HepG2 (cell line): ENCODE measurements at regions not wholly inside any gene's neighbourhood (a gene's known extent, or its start where the extent isn't known, plus 50 kb on each side); places are given as distances from the start of the nearest gene placed in this dataset.

Source experiments
- ATAC-seq: fragments of 200-7000 bp; cut with Tn5 transposase; 3 replicates; pipeline ENCODE4 v1.9.1; 2020; ENCODE audit warnings: mild to moderate bottlenecking, moderate library complexity
- BruUV-seq: library from RNA; stranded (reverse); fragments of 400-500 nt; replicated peaks from 2 replicates; lab custom pipeline; 2021; lab: Mats Ljungman, UMichigan
- CTCF ChIA-PET: fragments of 300-600 bp; formaldehyde crosslinking; extraction: SDS; loops from one replicate; lab custom pipeline; 2021; ENCODE audit warnings: low total read pairs, inconsistent platforms, low intra/inter-chr PET ratio; lab: Yijun Ruan, JAX
- POLR2A ChIA-PET: fragments of 350-600 bp; sonication (Branson Sonifier 250); formaldehyde crosslinking; loops from one replicate; lab custom pipeline; 2020; ENCODE audit warnings: antibody characterized with exemption, inconsistent platforms; lab: Yijun Ruan, JAX
- DNase-seq: peaks from one replicate; pipeline ENCODE4 v3.0.0-alpha.2; 2015; ENCODE audit warnings: low spot score
- FAIRE-seq: peaks from 3 replicates; lab custom pipeline; 2011; peaks lifted over from hg19 to GRCh38; lab: Jason Lieb, UNC
- H2AFZ ChIP-seq: one replicate; pipeline ENCODE4 v1.6.1; 2011; ENCODE audit warnings: low read length, inconsistent platforms
- H3K27ac ChIP-seq: fragments of 300-600 bp; 3 replicates; pipeline ENCODE4 v1.8.0; 2011; ENCODE audit warnings: mixed run types, mild to moderate bottlenecking, mixed read lengths, low read length, inconsistent platforms; ENCODE audit not compliant: insufficient read depth; ENCODE audit errors: extremely low read length
- H3K27me3 ChIP-seq, 2 experiments: fragments of 200-600 bp in 1 of 2; 2 replicates in 1 of 2; 3 replicates in 1 of 2; pipeline versions ENCODE4 v1.6.0 to v1.8.0; 2011; ENCODE audit warnings: low read length in 2 of 2, mild to moderate bottlenecking in 2 of 2, moderate library complexity in 2 of 2, inconsistent platforms in 1 of 2; ENCODE audit not compliant: insufficient read depth in 2 of 2, control insufficient read depth in 1 of 2
- H3K36me3 ChIP-seq, 2 experiments: fragments of 200-600 bp in 1 of 2; replicated peaks in 1 of 2; 2 replicates in 1 of 2; 3 replicates in 1 of 2; pipeline versions ENCODE4 v1.5.1 to v1.8.0; 2011; ENCODE audit warnings: low read length in 2 of 2, inconsistent platforms in 1 of 2; ENCODE audit not compliant: insufficient read depth in 2 of 2, control insufficient read depth in 1 of 2
- H3K4me1 ChIP-seq: 2 replicates; pipeline ENCODE4 v1.5.1; 2012; ENCODE audit warnings: low read length, inconsistent platforms; ENCODE audit not compliant: insufficient read depth
- H3K4me2 ChIP-seq: 2 replicates; pipeline ENCODE4 v1.6.0; 2011; ENCODE audit warnings: low read depth, low read length, inconsistent platforms
- H3K4me3 ChIP-seq, 3 experiments: fragments of 200-600 bp in 1 of 3; sonication (generic), shearing (Covaris generic) in 1 of 3; replicated peaks in 1 of 3; 2 replicates each; pipeline ENCODE4 v1.5.1; 2011 to 2016; ENCODE audit warnings: low read length in 3 of 3, inconsistent platforms in 2 of 3, low read depth in 2 of 3, mild to moderate bottlenecking in 2 of 3, control low read depth in 1 of 3, mixed read lengths in 1 of 3; ENCODE audit not compliant: insufficient read depth in 1 of 3
- H3K79me2 ChIP-seq: one replicate; pipeline ENCODE4 v1.6.1; 2011; ENCODE audit warnings: low read length, inconsistent platforms; ENCODE audit not compliant: insufficient read depth
- H3K9ac ChIP-seq: 2 replicates; pipeline ENCODE4 v1.6.0; 2011; ENCODE audit warnings: mild to moderate bottlenecking, low read depth, low read length, inconsistent platforms; ENCODE audit not compliant: insufficient read depth
- H3K9me3 ChIP-seq: 2 replicates; pipeline ENCODE4 v1.5.1; 2012; ENCODE audit warnings: mild to moderate bottlenecking, low read length
- H4K20me1 ChIP-seq: 2 replicates; pipeline ENCODE4 v1.6.0; 2011; ENCODE audit warnings: inconsistent platforms, mild to moderate bottlenecking, low read length, moderate library complexity; ENCODE audit not compliant: insufficient read depth
- CC2D1A ChIP-seq: sonication (generic); formaldehyde crosslinking; IDR thresholded peaks from 2 replicates; pipeline ENCODE4 v1.8.1; 2023; ENCODE audit warnings: mild to moderate bottlenecking, missing genetic modification reagents
- GTF3A ChIP-seq: sonication (generic); formaldehyde crosslinking; conservative IDR thresholded peaks from 2 replicates; pipeline ENCODE4 v1.4.0; 2020; ENCODE audit warnings: mild to moderate bottlenecking, missing genetic modification reagents
- HOXA5 ChIP-seq: sonication (generic); formaldehyde crosslinking; IDR thresholded peaks from 2 replicates; pipeline ENCODE4 v1.4.0; 2020; ENCODE audit warnings: missing genetic modification reagents
- NFATC3 ChIP-seq: sonication (generic); formaldehyde crosslinking; IDR thresholded peaks from 2 replicates; pipeline ENCODE4 v1.5.1; 2020; ENCODE audit warnings: mild to moderate bottlenecking, missing genetic modification reagents
- SRSF1 ChIP-seq: fragments of 200-400 bp; formaldehyde crosslinking; optimal IDR thresholded peaks from 2 replicates; pipeline ENCODE3; 2017; ENCODE audit warnings: mild to moderate bottlenecking, low read depth, low read length, moderate library complexity
- SRSF9 ChIP-seq: fragments of 200-400 bp; formaldehyde crosslinking; IDR thresholded peaks from 2 replicates; pipeline ENCODE4 v1.6.1; 2018; ENCODE audit warnings: borderline replicate concordance, mild to moderate bottlenecking, low read depth, low read length; ENCODE audit not compliant: insufficient read depth, poor library complexity, severe bottlenecking
- TAF15 ChIP-seq: fragments of 200-400 bp; formaldehyde crosslinking; IDR thresholded peaks from one replicate; pipeline ENCODE4 v1.6.1; 2018; ENCODE audit warnings: mild to moderate bottlenecking, low read depth, low read length; ENCODE audit not compliant: poor library complexity, severe bottlenecking
- TCF7L2 ChIP-seq: IDR thresholded peaks from 2 replicates; pipeline ENCODE4 v1.6.1; 2011; ENCODE audit warnings: mild to moderate bottlenecking, low read depth, low read length, moderate library complexity
- ZNF24 ChIP-seq: fragments of 450-650 bp; IDR thresholded peaks from 2 replicates; pipeline ENCODE4 v1.6.1; 2017; ENCODE audit warnings: antibody characterized with exemption, mild to moderate bottlenecking
- ZNF30 ChIP-seq: sonication (generic); formaldehyde crosslinking; IDR thresholded peaks from 2 replicates; pipeline ENCODE4 v1.5.0; 2020; ENCODE audit warnings: mild to moderate bottlenecking, missing genetic modification reagents
- ZNF431 ChIP-seq: sonication (generic); formaldehyde crosslinking; IDR thresholded peaks from 2 replicates; pipeline ENCODE4 v1.9.0; 2022; ENCODE audit warnings: missing genetic modification reagents, low read depth, mild to moderate bottlenecking, borderline replicate concordance
- ZNF446 ChIP-seq: sonication (generic); formaldehyde crosslinking; IDR thresholded peaks from 2 replicates; pipeline ENCODE4 v1.5.0; 2020; ENCODE audit warnings: mild to moderate bottlenecking, missing genetic modification reagents
- WGBS: methylation state at CpG from one replicate; pipeline ENCODE4 v1.1.6; 2017; ENCODE audit warnings: low lambda C conversion rate; 5-methylcytosine and 5-hydroxymethylcytosine counted together
- in situ Hi-C: cut with HindIII; loops from 2 replicates; pipeline ENCODE4 v1.10.0; 2017; ENCODE audit warnings: low pct_unique_long_range_greater_than_20kb; ENCODE audit not compliant: extremely low pct_ligation_motif_present
- intact Hi-C: fragments of 100-400 bp; cut with micrococcal nuclease; formaldehyde crosslinking; loops from one replicate; pipeline ENCODE4 v1.10.0; 2022; ENCODE audit not compliant: unreplicated experiment

DNA sequence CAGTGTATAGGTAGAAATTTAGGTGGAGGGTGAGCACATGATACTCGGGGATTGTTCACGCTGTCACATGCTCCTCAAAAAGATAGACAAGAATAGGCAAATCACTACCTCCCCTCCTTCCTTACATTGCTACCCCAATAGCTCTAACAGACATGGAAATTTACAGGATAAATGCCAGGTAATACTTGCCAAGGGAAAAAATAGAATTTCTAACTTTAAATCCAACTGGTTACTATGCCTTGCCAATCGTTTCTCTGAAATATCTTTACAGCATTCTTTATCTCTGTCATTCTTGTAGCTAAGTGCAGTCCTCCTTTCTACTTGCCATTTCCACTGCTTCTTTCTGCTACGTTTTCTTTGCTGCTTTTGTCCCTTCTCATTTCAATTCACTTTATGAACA is 339.8 kb upstream of the ZEB2 start:
- ATAC-seq, result no peak

DNA sequence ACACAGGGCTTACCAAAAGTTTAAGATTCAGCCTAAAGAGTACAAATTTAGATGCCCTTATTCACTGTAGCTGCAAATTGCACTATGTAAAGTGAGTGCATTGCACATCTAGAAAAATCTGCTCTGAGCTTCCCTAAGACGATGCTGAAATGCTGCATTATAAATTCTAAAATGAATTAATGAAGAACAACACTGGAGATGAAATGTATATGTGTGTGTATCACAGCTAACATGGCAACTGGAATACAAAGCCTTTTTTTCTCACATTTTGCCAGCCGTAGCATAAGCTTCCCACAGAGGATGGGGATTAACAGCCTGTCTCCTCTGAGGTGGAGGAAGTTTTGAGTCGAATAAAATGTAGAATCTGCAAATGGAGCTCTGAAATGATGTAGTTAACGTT is 338.3 kb upstream of the ZEB2 start:
- ATAC-seq (no peak), DNase-seq (no peak), FAIRE-seq (no peak)
- Histone ChIP-seq H3K4me3 (no peak overlapping the region), H2AFZ (no peak overlapping the region), H4K20me1 (no peaks in the 10 kb centered on the region), H3K36me3 (no peaks in the 10 kb centered on the region), H3K4me2 (no peak overlapping the region), H3K9ac (no peak overlapping the region), H3K27me3 (no peaks in the 10 kb centered on the region), H3K4me1 (no peaks in the 10 kb centered on the region), H3K27ac (no peak overlapping the region), H3K9me3 (no peaks in the 10 kb centered on the region), H3K79me2 (no peaks in the 10 kb centered on the region)
- ChIA-PET CTCF (no interaction called here), POLR2A (no interaction called here)
- BruUV-seq, result no TSS peak
- intact Hi-C loops (no loop called here), in situ Hi-C loops (no loop called here)
- WGBS, result 6% methylated on average over 4 of the region's 4 CpGs
- TF ChIP-seq GTF3A, result no peak
- TF ChIP-seq ZNF30 (CRISPR knock-in tag), result no peak
- TF ChIP-seq CC2D1A, result no peak
- TF ChIP-seq SRSF1, result no peak
- TF ChIP-seq ZNF24, result no peak
- TF ChIP-seq NFATC3, result no peak
- TF ChIP-seq SRSF9, result no peak
- TF ChIP-seq ZNF431, result no peak
- TF ChIP-seq TAF15, result no peak
- TF ChIP-seq HOXA5 (CRISPR knock-in tag), result no peak

More for the DNA sequence above, 339.8 kb upstream of the ZEB2 start:
- no peak overlapping the region for H2AFZ ChIP-seq
- no peaks in the 10 kb centered on the region for H3K9me3 ChIP-seq
- H3K27ac ChIP-seq, result no peak overlapping the region
- H3K4me2 ChIP-seq, result no peak overlapping the region
- ChIA-PET CTCF (no interaction called here), POLR2A (no interaction called here)
- H3K36me3 ChIP-seq, result no peaks in the 10 kb centered on the region
- DNase-seq, result no peak
- no peaks in the 10 kb centered on the region for H3K27me3 ChIP-seq
- intact Hi-C loops (no loop called here), in situ Hi-C loops (no loop called here)
- BruUV-seq, result no TSS peak
- TF ChIP-seq ZNF446 (CRISPR knock-in tag), result no peak
- TF ChIP-seq TCF7L2, result 0 out of 2 replicates have a peak, but pooled peaks have one; percentile 25
- H3K9ac ChIP-seq, result no peak overlapping the region
- 6% methylated on average over 4 of the region's 4 CpGs for WGBS
- no peaks in the 10 kb centered on the region for H4K20me1 ChIP-seq
- no peak for FAIRE-seq
- no peaks in the 10 kb centered on the region for H3K4me1 ChIP-seq
- H3K4me3 ChIP-seq, result no peak overlapping the region
- no peaks in the 10 kb centered on the region for H3K79me2 ChIP-seq
